Neural cell (in vitro differentiated cells): ENCODE measurements at regions not wholly inside any gene's neighbourhood (a gene's known extent, or its start where the extent isn't known, plus 50 kb on each side); places are given as distances from the start of the nearest gene placed in this dataset.

Source experiments
- CTCF ChIP-seq: fragments of 450-650 bp; IDR thresholded peaks from 2 replicates; pipeline ENCODE4 v1.5.1; 2014; ENCODE audit warnings: antibody characterized with exemption, mild to moderate bottlenecking, moderate library complexity; ENCODE audit not compliant: poor library complexity, severe bottlenecking
- EP300 ChIP-seq: fragments of 450-650 bp; conservative IDR thresholded peaks from 2 replicates; pipeline ENCODE4 v1.6.1; 2014; ENCODE audit warnings: antibody characterized with exemption, mild to moderate bottlenecking, moderate library complexity; ENCODE audit not compliant: poor library complexity, severe bottlenecking
- POLR2AphosphoS5 ChIP-seq: IDR thresholded peaks from 2 replicates; pipeline ENCODE4 v1.6.1; 2012

- TF ChIP-seq CTCF (no peak), EP300 (no peak), POLR2AphosphoS5 (no peak)
Observed at GRCh38 chr4:24042094-24042493, 152.2 kb upstream of the PPARGC1A start.
